Tibial artery (tissue), 4 donors: ENCODE measurements at regions not wholly inside any gene's neighbourhood (a gene's known extent, or its start where the extent isn't known, plus 50 kb on each side); places are given as distances from the start of the nearest gene placed in this dataset.

Source experiments
- DNase-seq, 2 donors: peaks; one replicate each; pipeline ENCODE4 v3.0.0-alpha.2; 2019
- H3K27ac ChIP-seq, 2 donors: fragments of 200-600 bp; sonication (generic) in 1 of 2; 1 replicate in 1 of 2; 2 replicates in 1 of 2; pipeline ENCODE4 v1.5.1; 2018 to 2019; ENCODE audit warnings: mild to moderate bottlenecking in 1 of 2
- H3K27me3 ChIP-seq, 2 donors: fragments of 200-600 bp; sonication (generic) in 1 of 2; one replicate each; pipeline versions ENCODE4 v1.5.1 to v1.6.0; 2016 to 2019
- H3K36me3 ChIP-seq, 3 donors: fragments of 200-600 bp; sonication (generic) in 2 of 3; one replicate each; pipeline ENCODE4 v1.5.1; 2016 to 2019; ENCODE audit warnings: mild to moderate bottlenecking in 2 of 3
- H3K4me1 ChIP-seq, 4 donors: fragments of 200-600 bp; sonication (generic) in 2 of 4; 1 replicate in 3 of 4; 2 replicates in 1 of 4; pipeline ENCODE4 v1.5.1; 2016 to 2019
- H3K4me3 ChIP-seq, 2 donors: fragments of 200-600 bp; sonication (generic) in 1 of 2; 1 replicate in 1 of 2; 2 replicates in 1 of 2; pipeline ENCODE4 v1.5.1; 2018 to 2019; ENCODE audit warnings: mild to moderate bottlenecking in 2 of 2
- H3K9me3 ChIP-seq, 3 donors: fragments of 200-600 bp; sonication (generic) in 1 of 3; one replicate each; pipeline ENCODE4 v1.5.1; 2016 to 2019
- intact Hi-C: fragments of 100-400 bp; cut with DNase I; formaldehyde crosslinking; loops from one replicate; pipeline ENCODE4 v1.15.0; 2023; ENCODE audit warnings: low total_unique reads
- TF ChIP-seq, protein P1 (sequence below), 2 experiments: fragments of 200-600 bp in 1 of 2; fragments of 450-650 bp in 1 of 2; IDR thresholded peaks; one replicate each; pipeline ENCODE4 v1.5.1; 2017 to 2019; ENCODE audit warnings: antibody characterized with exemption in 2 of 2, mild to moderate bottlenecking in 1 of 2, moderate library complexity in 1 of 2

DNA sequence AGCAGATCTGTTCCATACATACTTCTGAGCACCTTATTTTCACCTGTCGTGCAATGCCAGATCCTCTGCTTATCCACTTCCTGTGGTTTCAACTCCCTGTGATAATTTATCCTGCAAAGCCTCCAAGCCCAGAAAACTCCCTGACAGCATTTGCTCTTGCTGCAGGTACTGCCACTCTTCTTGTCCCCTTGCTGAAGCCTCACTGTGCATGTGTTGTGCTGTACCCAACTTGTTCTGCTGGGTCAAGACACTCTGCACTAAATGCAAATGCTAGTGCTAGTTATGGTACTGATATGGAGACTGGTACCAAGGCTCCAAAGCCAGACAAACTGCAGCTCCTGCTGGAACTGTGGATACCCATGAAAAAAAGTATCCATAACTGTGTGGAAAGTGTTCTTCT lies 315.4 kb upstream of the MIR17HG start:
- no peak for DNase-seq
- TF ChIP-seq, protein P1, sequence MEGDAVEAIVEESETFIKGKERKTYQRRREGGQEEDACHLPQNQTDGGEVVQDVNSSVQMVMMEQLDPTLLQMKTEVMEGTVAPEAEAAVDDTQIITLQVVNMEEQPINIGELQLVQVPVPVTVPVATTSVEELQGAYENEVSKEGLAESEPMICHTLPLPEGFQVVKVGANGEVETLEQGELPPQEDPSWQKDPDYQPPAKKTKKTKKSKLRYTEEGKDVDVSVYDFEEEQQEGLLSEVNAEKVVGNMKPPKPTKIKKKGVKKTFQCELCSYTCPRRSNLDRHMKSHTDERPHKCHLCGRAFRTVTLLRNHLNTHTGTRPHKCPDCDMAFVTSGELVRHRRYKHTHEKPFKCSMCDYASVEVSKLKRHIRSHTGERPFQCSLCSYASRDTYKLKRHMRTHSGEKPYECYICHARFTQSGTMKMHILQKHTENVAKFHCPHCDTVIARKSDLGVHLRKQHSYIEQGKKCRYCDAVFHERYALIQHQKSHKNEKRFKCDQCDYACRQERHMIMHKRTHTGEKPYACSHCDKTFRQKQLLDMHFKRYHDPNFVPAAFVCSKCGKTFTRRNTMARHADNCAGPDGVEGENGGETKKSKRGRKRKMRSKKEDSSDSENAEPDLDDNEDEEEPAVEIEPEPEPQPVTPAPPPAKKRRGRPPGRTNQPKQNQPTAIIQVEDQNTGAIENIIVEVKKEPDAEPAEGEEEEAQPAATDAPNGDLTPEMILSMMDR (IDR thresholded peaks at IDR 0.05) = no peak
- H3K4me1 ChIP-seq = no peaks in the 10 kb centered on the region
- H3K27me3 ChIP-seq = peaks cover 0 to 2% of the 10 kb centered on the region in 2 donors
- H3K27ac ChIP-seq = no peak overlapping the region
- intact Hi-C loops = no loop called here
- no peak overlapping the region for H3K4me3 ChIP-seq
- no peaks in the 10 kb centered on the region for H3K36me3 ChIP-seq
- no peaks in the 10 kb centered on the region for H3K9me3 ChIP-seq

DNA sequence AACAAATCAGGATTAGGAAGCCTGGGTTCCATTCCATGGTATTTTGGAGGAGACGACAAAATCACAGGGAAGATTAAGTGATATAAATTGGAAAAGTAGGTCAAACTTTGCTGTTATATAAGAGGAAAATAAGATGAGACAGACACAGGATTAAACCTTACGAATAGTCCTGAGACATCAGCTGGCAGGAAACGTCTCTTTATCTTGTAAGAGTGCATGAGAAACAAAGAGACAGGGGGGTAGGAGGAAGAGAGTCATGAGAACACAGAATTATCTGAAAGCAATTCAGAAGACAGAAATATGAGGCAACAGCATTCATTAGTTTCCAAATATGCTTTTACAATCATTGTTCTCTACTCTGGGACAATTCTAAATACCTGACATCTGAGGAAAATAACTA lies 310.6 kb upstream of the MIR17HG start:
- TF ChIP-seq, protein P1 (IDR thresholded peaks at IDR 0.05) = no peak
- no peak overlapping the region for H3K4me3 ChIP-seq
- no peaks in the 10 kb centered on the region for H3K36me3 ChIP-seq
- intact Hi-C loops = no loop called here
- no peak for DNase-seq
- H3K27me3 ChIP-seq = peaks cover 0 to 2% of the 10 kb centered on the region in 2 donors
- H3K4me1 ChIP-seq = no peaks in the 10 kb centered on the region
- H3K27ac ChIP-seq = no peak overlapping the region
- H3K9me3 ChIP-seq = no peaks in the 10 kb centered on the region

DNA sequence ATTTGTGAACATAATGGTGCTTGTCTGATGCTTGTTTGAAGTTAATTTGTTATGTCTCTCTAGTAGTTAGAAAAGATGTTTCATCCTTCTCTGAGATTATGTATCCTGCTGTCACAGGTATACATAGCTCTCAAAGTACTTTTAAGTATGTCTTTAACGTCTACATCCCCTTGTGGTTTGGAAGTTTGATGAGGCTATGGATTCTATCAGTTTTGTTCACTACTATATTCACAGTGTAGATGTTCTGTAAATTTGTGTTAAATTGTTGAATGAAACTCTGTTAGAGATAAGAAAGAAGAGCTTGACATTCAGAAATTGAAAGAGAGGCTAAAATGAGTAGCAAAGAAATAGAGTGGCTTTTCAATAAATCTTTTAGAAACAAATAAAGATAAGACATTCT lies 304.6 kb upstream of the MIR17HG start:
- intact Hi-C loops = no loop called here
- H3K4me3 ChIP-seq = no peak overlapping the region
- H3K4me1 ChIP-seq = no peaks in the 10 kb centered on the region
- no peak overlapping the region for H3K27ac ChIP-seq
- no peak for DNase-seq
- no peaks in the 10 kb centered on the region for H3K9me3 ChIP-seq
- no peaks in the 10 kb centered on the region for H3K36me3 ChIP-seq
- TF ChIP-seq, protein P1 (IDR thresholded peaks at IDR 0.05) = no peak
- H3K27me3 ChIP-seq = no peaks in the 10 kb centered on the region

DNA sequence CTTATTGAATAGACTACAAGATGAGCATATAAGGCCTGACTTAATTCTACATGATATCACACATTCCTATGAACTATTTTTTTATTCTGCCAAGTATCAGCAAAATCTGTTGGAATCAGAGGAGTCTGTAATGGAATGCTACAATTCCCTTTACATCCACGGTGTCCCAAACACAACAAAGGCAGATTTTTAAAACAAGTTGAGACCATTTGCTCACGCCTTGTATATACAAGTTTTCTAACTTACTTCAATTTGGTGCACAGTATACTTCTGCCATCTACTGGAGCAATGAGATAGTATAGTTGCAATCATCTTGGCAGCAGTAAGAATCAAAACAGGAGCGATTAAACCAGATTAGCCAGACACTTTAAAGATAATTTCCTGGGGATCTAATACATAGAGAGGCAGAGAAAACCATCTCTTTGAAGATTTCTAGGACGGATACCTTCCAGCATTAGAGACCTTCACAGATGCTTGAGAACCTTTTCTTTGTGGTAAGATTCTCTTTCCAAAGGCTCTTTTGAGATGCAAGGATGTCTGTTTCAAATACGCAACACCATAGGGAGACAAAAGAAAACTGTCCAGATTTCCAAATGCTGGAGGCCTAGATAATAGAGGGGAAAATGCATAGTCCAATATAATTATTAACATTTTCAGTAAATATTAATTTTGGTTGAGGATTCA lies 302.0 kb upstream of the MIR17HG start:
- Histone ChIP-seq H3K4me3 (no peak overlapping the region), H3K9me3 (no peaks in the 10 kb centered on the region), H3K27me3 (no peaks in the 10 kb centered on the region), H3K4me1 (no peaks in the 10 kb centered on the region), H3K27ac (no peak overlapping the region), H3K36me3 (no peaks in the 10 kb centered on the region)
- TF ChIP-seq, protein P1 (IDR thresholded peaks at IDR 0.05) = no peak
- no peak for DNase-seq
- intact Hi-C loops = no loop called here

DNA sequence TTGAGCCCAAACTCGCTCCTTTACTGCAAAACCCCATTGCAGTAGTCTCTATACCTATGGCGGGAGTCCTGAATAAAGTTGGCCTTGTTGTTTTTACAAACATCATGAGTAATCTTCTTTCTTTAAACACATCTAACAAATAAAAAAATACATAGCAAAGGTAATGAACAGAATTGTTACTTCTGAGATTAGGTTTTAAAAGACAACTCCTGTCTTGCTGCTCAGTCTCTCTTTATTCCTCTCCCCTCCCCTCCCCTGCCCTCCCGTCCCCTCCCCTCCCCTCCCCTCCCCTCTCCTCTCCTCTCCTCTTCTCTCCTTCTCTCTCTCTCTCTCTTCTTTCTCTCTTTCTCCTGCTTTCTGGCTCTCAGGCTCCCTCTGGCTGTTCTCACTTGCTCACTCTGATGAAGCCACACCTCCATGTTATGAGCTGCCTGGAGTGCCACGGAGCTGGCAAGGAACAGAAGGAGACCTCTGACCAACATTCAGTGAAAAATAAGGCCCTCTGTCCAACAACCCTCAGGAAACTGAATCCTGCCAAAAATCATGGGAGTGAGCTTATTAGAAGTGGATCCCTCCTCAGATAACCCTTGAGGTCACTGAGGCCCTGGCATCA lies 300.7 kb upstream of the MIR17HG start:
- Histone ChIP-seq H3K27ac (no peak overlapping the region), H3K4me1 (no peaks in the 10 kb centered on the region), H3K9me3 (no peaks in the 10 kb centered on the region), H3K27me3 (no peaks in the 10 kb centered on the region), H3K36me3 (no peaks in the 10 kb centered on the region), H3K4me3 (no peak overlapping the region)
- TF ChIP-seq, protein P1 (IDR thresholded peaks at IDR 0.05) = no peak
- intact Hi-C loops = no loop called here
- DNase-seq = no peak
